Glutamatergic neuron (in vitro differentiated cells): ENCODE measurements at regions not wholly inside any gene's neighbourhood (a gene's known extent, or its start where the extent isn't known, plus 50 kb on each side); places are given as distances from the start of the nearest gene placed in this dataset.
"Not testable (repeated sequence)": the region's sequence is repeated elsewhere in the genome, so short reads cannot be mapped to it uniquely, and the experiment has no call there.

ENCODE experiments used
- DNase-seq: peaks from one replicate; pipeline ENCODE4 v3.0.0; 2022
- H3K27ac Mint-ChIP-seq: one replicate; pipeline ENCODE4 v1.8.0; 2020; ENCODE audit warnings: mild to moderate bottlenecking, mixed read lengths, inconsistent platforms; ENCODE audit not compliant: unreplicated experiment
- H3K27me3 Mint-ChIP-seq: one replicate; pipeline ENCODE4 v1.8.0; 2020; ENCODE audit warnings: mild to moderate bottlenecking, moderate library complexity, mixed read lengths, inconsistent platforms; ENCODE audit not compliant: unreplicated experiment
- H3K36me3 Mint-ChIP-seq: one replicate; pipeline ENCODE4 v1.8.0; 2020; ENCODE audit warnings: mild to moderate bottlenecking, mixed read lengths, inconsistent platforms; ENCODE audit not compliant: unreplicated experiment
- H3K4me1 Mint-ChIP-seq: one replicate; pipeline ENCODE4 v1.8.0; 2020; ENCODE audit warnings: mild to moderate bottlenecking, low read depth, mixed read lengths, inconsistent platforms; ENCODE audit not compliant: unreplicated experiment
- H3K4me3 Mint-ChIP-seq: one replicate; pipeline ENCODE4 v1.8.0; 2020; ENCODE audit warnings: mild to moderate bottlenecking, mixed read lengths, inconsistent platforms; ENCODE audit not compliant: unreplicated experiment
- H3K9me3 Mint-ChIP-seq: one replicate; pipeline ENCODE4 v1.8.0; 2020; ENCODE audit warnings: mild to moderate bottlenecking, moderate library complexity, mixed read lengths, inconsistent platforms; ENCODE audit not compliant: unreplicated experiment
- TF ChIP-seq, protein P1 (sequence below): fragments of 200-600 bp; sonication (generic); IDR thresholded peaks from one replicate; pipeline ENCODE4 v1.5.0; 2021; ENCODE audit not compliant: partially characterized antibody, unreplicated experiment

DNA sequence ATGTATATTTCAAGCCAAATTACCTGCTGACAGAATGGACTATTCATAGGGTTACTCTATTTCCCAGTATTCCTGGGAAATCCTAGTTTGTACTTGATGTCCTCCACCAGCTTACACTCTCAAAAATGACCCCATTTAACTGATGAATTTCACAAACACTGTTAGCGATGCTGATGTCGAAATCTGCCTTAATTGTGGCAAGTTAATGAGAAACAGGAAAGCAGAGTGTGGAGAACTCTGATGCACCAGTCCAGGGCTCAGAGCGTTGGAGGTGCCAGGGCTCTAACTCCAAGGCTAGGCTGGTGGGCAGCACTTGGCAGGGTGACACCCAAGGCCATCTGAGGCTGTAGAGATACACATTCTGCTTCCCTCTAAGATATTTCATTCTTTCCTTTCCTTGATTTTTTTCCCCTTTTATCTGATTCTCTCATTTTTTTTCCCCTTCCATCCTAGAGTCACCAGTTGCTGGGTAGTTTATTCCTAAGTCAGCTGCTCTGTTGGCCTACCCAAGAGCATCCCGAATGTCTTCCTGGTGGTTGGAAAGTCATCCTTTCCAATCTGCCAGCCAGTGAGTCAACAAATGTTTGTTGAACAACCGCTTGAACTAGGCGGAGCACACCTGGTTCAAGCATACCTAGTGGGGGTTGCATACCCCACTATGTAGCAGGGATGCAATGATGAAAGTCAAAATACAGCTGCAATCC lies 525.0 kb upstream of the NRP1 start:
- no peak for DNase-seq
- TF ChIP-seq, protein P1, sequence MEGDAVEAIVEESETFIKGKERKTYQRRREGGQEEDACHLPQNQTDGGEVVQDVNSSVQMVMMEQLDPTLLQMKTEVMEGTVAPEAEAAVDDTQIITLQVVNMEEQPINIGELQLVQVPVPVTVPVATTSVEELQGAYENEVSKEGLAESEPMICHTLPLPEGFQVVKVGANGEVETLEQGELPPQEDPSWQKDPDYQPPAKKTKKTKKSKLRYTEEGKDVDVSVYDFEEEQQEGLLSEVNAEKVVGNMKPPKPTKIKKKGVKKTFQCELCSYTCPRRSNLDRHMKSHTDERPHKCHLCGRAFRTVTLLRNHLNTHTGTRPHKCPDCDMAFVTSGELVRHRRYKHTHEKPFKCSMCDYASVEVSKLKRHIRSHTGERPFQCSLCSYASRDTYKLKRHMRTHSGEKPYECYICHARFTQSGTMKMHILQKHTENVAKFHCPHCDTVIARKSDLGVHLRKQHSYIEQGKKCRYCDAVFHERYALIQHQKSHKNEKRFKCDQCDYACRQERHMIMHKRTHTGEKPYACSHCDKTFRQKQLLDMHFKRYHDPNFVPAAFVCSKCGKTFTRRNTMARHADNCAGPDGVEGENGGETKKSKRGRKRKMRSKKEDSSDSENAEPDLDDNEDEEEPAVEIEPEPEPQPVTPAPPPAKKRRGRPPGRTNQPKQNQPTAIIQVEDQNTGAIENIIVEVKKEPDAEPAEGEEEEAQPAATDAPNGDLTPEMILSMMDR = no peak
- no peaks in the 10 kb centered on the region for H3K36me3 Mint-ChIP-seq
- H3K9me3 Mint-ChIP-seq = no peaks in the 10 kb centered on the region
- H3K4me1 Mint-ChIP-seq = peaks cover 10% of the 10 kb centered on the region
- H3K4me3 Mint-ChIP-seq = no peak overlapping the region
- H3K27ac Mint-ChIP-seq = no peak overlapping the region
- H3K27me3 Mint-ChIP-seq = peaks cover 1% of the 10 kb centered on the region

DNA sequence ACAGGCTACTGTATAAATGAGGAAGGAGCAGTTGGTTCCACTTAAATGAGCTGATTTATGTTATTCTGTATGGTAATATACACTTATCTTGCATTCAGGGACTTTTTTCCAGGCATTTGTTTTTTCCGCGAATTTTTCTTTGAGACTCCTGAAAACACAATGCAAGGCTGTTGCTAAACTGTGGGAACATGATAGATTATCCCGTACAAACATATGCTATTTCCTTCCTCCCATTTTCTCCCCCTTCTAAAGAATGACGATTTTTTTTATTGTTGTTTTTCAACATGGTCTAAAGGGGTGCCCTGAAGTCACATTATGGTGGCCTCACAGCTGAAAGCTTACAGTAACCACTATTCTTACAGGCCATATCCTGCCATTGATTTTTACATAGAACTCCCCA lies 523.9 kb upstream of the NRP1 start:
- H3K27me3 Mint-ChIP-seq = peaks cover 1% of the 10 kb centered on the region

DNA sequence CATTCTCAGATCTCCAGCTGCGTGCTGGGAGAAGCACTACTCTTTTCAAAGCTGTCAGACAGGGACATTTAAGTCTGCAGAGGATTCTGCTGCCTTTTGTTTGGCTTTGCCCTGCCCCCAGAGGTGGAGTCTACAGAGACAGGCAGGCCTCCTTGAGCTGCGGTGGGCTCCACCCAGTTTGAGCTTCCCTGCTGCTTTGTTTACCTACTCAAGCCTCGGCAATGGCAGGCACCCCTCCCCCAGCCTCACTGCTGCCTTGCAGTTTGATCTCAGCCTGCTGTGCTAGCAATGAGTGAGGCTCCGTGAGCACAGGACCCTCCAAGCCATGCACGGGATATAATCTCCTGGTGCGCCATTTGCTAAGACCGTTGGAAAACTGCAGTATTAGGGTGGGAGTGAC lies 518.8 kb upstream of the NRP1 start:
- not testable (repeated sequence) for H3K4me3 Mint-ChIP-seq, H3K9me3 Mint-ChIP-seq, DNase-seq, H3K27me3 Mint-ChIP-seq, H3K4me1 Mint-ChIP-seq, H3K36me3 Mint-ChIP-seq, H3K27ac Mint-ChIP-seq

More for the DNA sequence above, 523.9 kb upstream of the NRP1 start:
- Mint-ChIP-seq H3K4me3 (no peak overlapping the region), H3K9me3 (peaks cover 4% of the 10 kb centered on the region), H3K27ac (no peak overlapping the region), H3K36me3 (no peaks in the 10 kb centered on the region), H3K4me1 (peaks cover 10% of the 10 kb centered on the region)
- no peak for DNase-seq
- TF ChIP-seq, protein P1 = no peak

DNA sequence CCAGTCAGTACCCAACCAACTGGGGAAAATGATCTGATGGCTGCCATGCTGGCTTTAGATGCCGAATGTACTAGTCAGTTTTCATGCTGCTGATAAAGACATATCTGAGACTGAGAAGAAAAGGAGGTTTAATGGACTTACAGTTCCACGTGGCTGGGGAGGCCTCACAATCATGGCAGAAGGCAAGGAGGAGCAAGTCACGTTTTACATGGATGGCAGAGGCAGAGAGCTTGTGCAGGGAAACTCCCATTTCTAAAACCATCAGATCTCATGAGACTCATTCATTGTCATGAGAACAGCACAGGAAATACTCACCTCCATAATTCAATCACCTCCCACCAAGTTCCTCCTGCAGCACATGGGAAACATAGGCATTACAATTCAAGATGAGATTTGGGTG lies 508.9 kb upstream of the NRP1 start:
- Mint-ChIP-seq H3K27me3 (peaks cover 3% of the 10 kb centered on the region), H3K4me3 (no peak overlapping the region), H3K27ac (no peak overlapping the region), H3K4me1 (no peaks in the 10 kb centered on the region), H3K9me3 (peaks cover 4% of the 10 kb centered on the region), H3K36me3 (peaks cover 30% of the 10 kb centered on the region)
- TF ChIP-seq, protein P1 = no peak
- DNase-seq = no peak

DNA sequence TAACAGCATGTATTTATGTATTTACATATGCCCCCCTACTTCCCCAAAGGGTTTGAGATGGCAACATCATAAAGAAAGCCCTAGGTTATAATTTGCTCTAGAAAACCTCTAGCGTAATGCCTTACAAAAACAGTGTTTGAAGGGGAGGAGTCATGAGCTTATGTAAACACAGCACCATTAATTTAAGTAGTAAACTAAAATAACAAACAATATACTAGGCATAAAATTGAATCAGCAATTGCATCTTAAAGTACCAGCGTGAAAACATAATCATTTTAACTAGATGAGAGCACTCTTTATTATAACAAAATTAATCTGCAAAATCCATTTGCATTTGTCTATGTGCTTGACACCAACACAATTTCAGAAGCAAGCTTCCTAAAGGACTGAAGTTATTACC lies 507.2 kb upstream of the NRP1 start:
- TF ChIP-seq, protein P1 = no peak
- Mint-ChIP-seq H3K36me3 (peaks cover 24% of the 10 kb centered on the region), H3K27me3 (peaks cover 3% of the 10 kb centered on the region), H3K27ac (no peak overlapping the region), H3K9me3 (peaks cover 3% of the 10 kb centered on the region), H3K4me3 (no peak overlapping the region), H3K4me1 (no peaks in the 10 kb centered on the region)
- no peak for DNase-seq
